ENCODE measurements at regions not wholly inside any gene's neighbourhood (a gene's known extent, or its start where the extent isn't known, plus 50 kb on each side); places are given as distances from the start of the nearest gene placed in this dataset.
A peak's percentile ranks its signal among the peaks of the same experiment; 100 is the strongest.
"Not testable (repeated sequence)": the region's sequence is repeated elsewhere in the genome, so short reads cannot be mapped to it uniquely, and the experiment has no call there.

GRCh38 chr10:44733501-44734488 is 177.3 kb upstream of the TMEM72 start:
- no peak for DNase-seq (ENCODE audit: low read depth, low spot score)

DNA sequence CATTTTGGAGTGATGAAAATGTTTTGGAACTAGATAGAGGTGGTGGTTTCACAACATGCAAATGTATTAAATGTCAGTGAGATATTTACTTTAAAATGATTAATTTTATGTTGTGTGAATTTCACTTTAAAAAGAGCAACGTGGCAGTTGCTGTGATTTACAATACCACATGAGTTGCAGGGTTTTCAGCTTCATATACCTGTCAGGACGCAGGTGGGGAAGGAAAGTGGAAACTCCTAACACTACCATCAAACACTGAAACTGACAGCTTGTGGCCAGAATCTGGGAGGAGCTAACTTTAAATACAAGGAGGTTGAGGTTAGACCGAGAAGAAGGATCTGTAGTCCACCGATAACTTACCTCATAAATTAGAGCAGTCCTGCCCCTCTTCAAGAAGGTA is 168.9 kb upstream of the TMEM72 start:
- DNase-seq (ENCODE audit: low read depth, low spot score), result no peak

DNA sequence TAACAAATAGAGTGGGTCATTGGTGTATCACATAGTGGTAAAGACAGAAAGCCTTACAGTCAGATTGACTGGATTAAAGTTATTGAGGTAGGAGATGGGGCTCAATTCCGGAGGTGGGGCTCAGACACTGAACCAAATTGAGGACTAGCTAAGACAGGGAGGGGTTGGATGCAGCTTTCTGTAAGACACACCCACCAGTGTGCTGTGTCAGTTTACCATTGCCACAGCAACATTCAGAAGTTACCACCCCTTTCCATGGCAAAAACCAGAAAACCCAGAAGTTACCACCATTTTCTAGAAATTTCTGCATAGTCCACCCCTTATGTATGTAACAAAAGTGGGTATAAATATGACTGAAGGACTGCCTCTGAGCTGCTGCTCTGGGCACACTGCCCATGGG is 167.6 kb upstream of the TMEM72 start:
- no peak for DNase-seq (ENCODE audit: low read depth, low spot score)

- no peak for DNase-seq (ENCODE audit: low read depth, low spot score)
These were observed 165.2 kb upstream of the TMEM72 start for GRCh38 chr10:44745920-44746319.

- no peak for DNase-seq (ENCODE audit: low read depth, low spot score)
These were observed 163.5 kb upstream of the TMEM72 start for GRCh38 chr10:44747593-44748172.

DNA sequence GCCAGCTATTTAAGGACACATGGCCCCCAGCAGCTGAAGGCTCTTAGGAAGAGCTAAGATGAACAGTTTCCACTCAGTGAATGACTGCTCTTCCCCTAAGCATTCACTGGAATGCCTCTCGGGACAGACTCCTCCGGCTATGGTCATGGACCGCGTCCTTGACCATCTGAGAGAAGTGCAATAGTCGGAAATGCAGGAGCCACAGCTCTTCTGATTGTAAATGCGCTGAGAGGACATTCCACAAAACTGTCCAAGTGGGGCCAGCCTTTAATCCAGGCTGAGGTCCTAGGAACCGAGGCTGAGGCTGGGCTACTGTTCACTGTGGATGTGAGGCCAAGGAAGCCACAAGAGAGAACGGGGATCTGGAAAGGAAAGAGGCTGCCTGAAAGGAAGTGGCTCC is 162.0 kb upstream of the TMEM72 start:
- DNase-seq (ENCODE audit: low read depth, low spot score), result no peak

GRCh38 chr10:44752451-44753441 is 158.4 kb upstream of the TMEM72 start:
- peak; percentile 87 for DNase-seq (ENCODE audit: low read depth, low spot score)

GRCh38 chr10:44754355-44754754 is 156.8 kb upstream of the TMEM72 start:
- DNase-seq (ENCODE audit: low read depth, low spot score), result not testable (repeated sequence)

- DNase-seq (ENCODE audit: low read depth, low spot score), result no peak
These were observed 155.7 kb upstream of the TMEM72 start for GRCh38 chr10:44755481-44755880.

- no peak for DNase-seq (ENCODE audit: low read depth, low spot score)
These were observed 154.9 kb upstream of the TMEM72 start for GRCh38 chr10:44756216-44756615.

- DNase-seq (ENCODE audit: low read depth, low spot score), result no peak
These were observed 153.5 kb upstream of the TMEM72 start for GRCh38 chr10:44757551-44758205.

GRCh38 chr10:44759122-44759521 is 152.0 kb upstream of the TMEM72 start:
- DNase-seq (ENCODE audit: low read depth, low spot score), result no peak

DNA sequence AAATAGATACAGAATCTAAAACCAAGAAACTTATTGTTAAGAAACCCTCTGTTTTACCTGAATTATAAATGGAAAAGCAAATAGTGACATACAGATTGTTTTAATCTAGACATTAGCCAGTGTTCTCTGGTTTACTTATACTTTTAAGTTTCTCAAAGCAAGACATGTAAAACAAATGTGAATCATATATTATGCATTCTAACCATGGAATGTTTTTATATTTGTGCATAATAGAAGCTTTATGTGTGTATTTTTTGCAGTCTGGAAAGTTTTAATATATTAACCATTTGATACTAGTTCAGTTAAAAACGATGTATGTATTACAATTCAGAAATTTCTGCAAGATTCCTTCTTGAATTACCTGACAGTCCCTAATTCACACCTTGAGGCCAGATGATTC is 150.6 kb upstream of the TMEM72 start:
- DNase-seq (ENCODE audit: low read depth, low spot score), result no peak

DNA sequence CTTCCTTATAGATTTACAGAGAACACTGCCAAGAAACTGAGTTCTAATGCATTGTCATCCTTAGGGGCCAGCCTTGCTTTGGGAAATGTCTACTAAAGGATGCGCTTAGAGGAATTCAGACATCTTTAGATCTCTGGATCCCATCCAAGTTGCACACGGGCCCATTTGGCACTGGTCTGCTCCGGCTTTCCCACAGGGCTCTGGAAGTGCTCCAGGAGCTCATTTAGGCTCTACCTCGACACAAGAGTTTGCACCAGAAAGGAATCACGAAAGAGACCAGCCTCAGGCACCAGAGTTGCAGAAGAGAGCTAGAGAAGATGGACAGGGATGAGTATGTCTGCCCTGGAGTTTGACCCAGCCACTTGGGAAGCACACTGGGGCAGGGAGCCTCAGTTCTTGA is 150.1 kb upstream of the TMEM72 start:
- no peak for DNase-seq (ENCODE audit: low read depth, low spot score)

- no peak for DNase-seq (ENCODE audit: low read depth, low spot score)
These were observed 147.8 kb upstream of the TMEM72 start for GRCh38 chr10:44763331-44763730.

- no peak for DNase-seq (ENCODE audit: low read depth, low spot score)
These were observed 145.8 kb upstream of the TMEM72 start for GRCh38 chr10:44765299-44765698.

- no peak for DNase-seq (ENCODE audit: low read depth, low spot score)
These were observed 144.5 kb upstream of the TMEM72 start for GRCh38 chr10:44766631-44767030.

GRCh38 chr10:44769450-44769849 is 141.7 kb upstream of the TMEM72 start:
- DNase-seq (ENCODE audit: low read depth, low spot score), result no peak

GRCh38 chr10:44771233-44771995 is 139.7 kb upstream of the TMEM72 start:
- no peak for DNase-seq (ENCODE audit: low read depth, low spot score)

GRCh38 chr10:44773565-44773964 is 137.6 kb upstream of the TMEM72 start:
- DNase-seq (ENCODE audit: low read depth, low spot score), result no peak
